Right cardiac atrium (tissue), 5 donors: ENCODE measurements at regions not wholly inside any gene's neighbourhood (a gene's known extent, or its start where the extent isn't known, plus 50 kb on each side); places are given as distances from the start of the nearest gene placed in this dataset.

Source experiments
- ATAC-seq, 2 donors: fragments of 200-7000 bp; cut with Tn5 transposase; one replicate each; pipeline versions ENCODE4 v1.8.0 to v1.9.1; 2020; ENCODE audit warnings: moderate library complexity in 2 of 2, mild to moderate bottlenecking in 1 of 2
- DNase-seq, 3 donors: peaks; one replicate each; pipeline ENCODE4 v3.0.0-alpha.2; 2020
- H3K27ac ChIP-seq: one replicate; pipeline ENCODE4 v1.5.1; 2013; ENCODE audit warnings: mild to moderate bottlenecking, low read length, control low read depth, moderate library complexity
- H3K27me3 ChIP-seq: one replicate; pipeline ENCODE4 v1.6.1; 2013; ENCODE audit not compliant: control insufficient read depth, insufficient read depth
- H3K4me1 ChIP-seq: one replicate; pipeline ENCODE4 v1.6.1; 2013; ENCODE audit warnings: low read length; ENCODE audit not compliant: control insufficient read depth, insufficient read depth
- H3K4me3 ChIP-seq: one replicate; pipeline ENCODE4 v1.5.1; 2013; ENCODE audit warnings: low read length, control low read depth
- H3K9me3 ChIP-seq: one replicate; pipeline ENCODE4 v1.6.1; 2013; ENCODE audit warnings: low read length; ENCODE audit not compliant: control insufficient read depth
- WGBS: extraction: QIAGEN DNeasy Blood & Tissue Kit; methylation state at CpG from one replicate; pipeline ENCODE4 v1.1.7; 2013; 5-methylcytosine and 5-hydroxymethylcytosine counted together
- intact Hi-C, 4 donors: fragments of 100-400 bp; cut with DNase I; formaldehyde crosslinking; loops; one replicate each; pipeline versions ENCODE4 v1.11.0 to v1.14.0; 2022 to 2023
- donor health status: healthy with polysubstance abuse.
- donor health status: DM: no; HTN: yes; CAD: no.
- donor health status: DM: no; HTN: no; CAD: no.
- donor health status: DM: no; HTN: yes; CAD: no; lungs with severe emphysema.
- donor health status: DM: yes; HTN: yes; CAD: no.

DNA sequence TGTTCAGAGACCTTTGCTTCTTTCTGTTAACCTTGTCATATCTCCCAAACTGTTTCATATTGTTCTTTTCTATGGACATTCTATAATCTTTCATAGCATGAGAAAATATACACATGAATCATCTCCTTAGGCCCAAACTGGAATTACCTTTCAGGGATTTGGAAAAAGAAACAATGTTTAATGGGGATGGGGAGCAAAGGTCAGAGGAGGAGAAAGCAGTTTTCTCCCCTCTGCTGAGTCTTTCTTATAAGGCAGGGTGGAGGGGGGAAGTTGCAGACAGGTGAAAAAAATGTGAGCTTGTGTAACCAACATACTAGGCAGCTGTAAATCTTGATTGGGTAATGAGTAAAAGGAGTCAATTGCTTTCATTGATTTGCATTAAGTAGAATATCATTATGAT lies 164.1 kb downstream of the BRINP2 start:
- ATAC-seq (no peak), DNase-seq (no peak)
- intact Hi-C loops = no loop called here
- Histone ChIP-seq H3K4me3 (no peak overlapping the region), H3K4me1 (no peaks in the 10 kb centered on the region), H3K27me3 (no peaks in the 10 kb centered on the region), H3K9me3 (no peaks in the 10 kb centered on the region), H3K27ac (no peak overlapping the region)

DNA sequence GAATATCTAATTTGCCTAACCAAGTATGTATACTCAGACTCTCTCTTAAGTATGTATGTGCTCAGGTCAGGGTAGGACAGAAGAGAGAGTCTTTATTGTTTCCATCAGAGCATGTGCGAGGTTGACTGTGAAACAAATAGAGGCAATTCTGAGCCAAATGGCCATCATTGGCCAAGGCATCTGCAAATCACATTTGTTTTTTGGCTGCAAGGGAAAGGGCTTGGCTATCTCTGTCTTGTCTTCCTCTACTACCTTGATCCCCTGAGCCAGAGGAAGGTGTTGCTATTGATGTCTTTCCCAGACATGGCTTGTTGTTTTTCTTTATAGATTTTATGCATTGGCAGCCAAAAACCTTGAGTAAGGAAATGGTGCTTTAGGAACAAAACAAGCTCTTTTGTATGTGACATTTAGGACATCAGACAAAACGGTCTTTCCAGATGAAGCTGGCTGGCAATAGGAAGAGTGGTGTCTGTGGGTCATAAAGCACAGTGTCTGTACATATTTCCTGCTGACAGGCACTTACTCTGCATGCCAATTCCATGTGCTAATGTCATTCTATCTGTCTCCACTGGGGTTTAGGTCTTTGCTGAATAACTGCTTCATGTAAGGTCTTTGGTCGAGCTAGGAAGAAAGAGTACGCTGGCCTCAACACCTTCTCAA lies 163.3 kb downstream of the BRINP2 start:
- Histone ChIP-seq H3K4me3 (no peak overlapping the region), H3K27ac (no peak overlapping the region), H3K27me3 (no peaks in the 10 kb centered on the region), H3K4me1 (no peaks in the 10 kb centered on the region), H3K9me3 (no peaks in the 10 kb centered on the region)
- 47% methylated on average over 4 of the region's 4 CpGs for WGBS
- intact Hi-C loops = no loop called here
- DNase-seq = no peak
- ATAC-seq = no peak
